HG03103 (cell line): ENCODE measurements at regions not wholly inside any gene's neighbourhood (a gene's known extent, or its start where the extent isn't known, plus 50 kb on each side); places are given as distances from the start of the nearest gene placed in this dataset.

Experiments used
- ATAC-seq: cut with Tn5 transposase; IDR thresholded peaks from one replicate; pipeline ENCODE4 v1.9.1; 2021; ENCODE audit warnings: low read depth; ENCODE audit not compliant: unreplicated experiment

- no peak for ATAC-seq
Measured at GRCh38 chr13:34756572-34756971, 185.5 kb upstream of the NBEA start.

GRCh38 chr13:34757441-34757840, 184.6 kb upstream of the NBEA start:
- no peak for ATAC-seq

- no peak for ATAC-seq
Measured at GRCh38 chr13:34758628-34759027, 183.4 kb upstream of the NBEA start.

GRCh38 chr13:34762312-34762711, 179.8 kb upstream of the NBEA start:
- ATAC-seq: no peak

- no peak for ATAC-seq
Measured at GRCh38 chr13:34764246-34764645, 177.8 kb upstream of the NBEA start.

GRCh38 chr13:34765446-34766180, 176.5 kb upstream of the NBEA start:
- no peak for ATAC-seq

- no peak for ATAC-seq
Measured at GRCh38 chr13:34767778-34768177, 174.3 kb upstream of the NBEA start.

- no peak for ATAC-seq
Measured at GRCh38 chr13:34772206-34772605, 169.9 kb upstream of the NBEA start.

GRCh38 chr13:34772881-34773280, 169.2 kb upstream of the NBEA start:
- ATAC-seq: no peak

- no peak for ATAC-seq
Measured at GRCh38 chr13:34776390-34776981, 165.6 kb upstream of the NBEA start.

- no peak for ATAC-seq
Measured at GRCh38 chr13:34777089-34777913, 164.8 kb upstream of the NBEA start.

GRCh38 chr13:34777914-34778303, 164.2 kb upstream of the NBEA start:
- ATAC-seq: no peak

- ATAC-seq: no peak
Measured at GRCh38 chr13:34779171-34779570, 162.9 kb upstream of the NBEA start.

- ATAC-seq: no peak
Measured at GRCh38 chr13:34793301-34793700, 148.8 kb upstream of the NBEA start.

- no peak for ATAC-seq
Measured at GRCh38 chr13:34803756-34804155, 138.3 kb upstream of the NBEA start.

GRCh38 chr13:34805347-34805746, 136.7 kb upstream of the NBEA start:
- no peak for ATAC-seq

- no peak for ATAC-seq
Measured at GRCh38 chr13:34808649-34809048, 133.4 kb upstream of the NBEA start.

GRCh38 chr13:34810996-34811395, 131.1 kb upstream of the NBEA start:
- ATAC-seq: no peak

- no peak for ATAC-seq
Measured at GRCh38 chr13:34815526-34815925, 126.5 kb upstream of the NBEA start.

- no peak for ATAC-seq
Measured at GRCh38 chr13:34816245-34816884, 125.7 kb upstream of the NBEA start.
